IMR-90 (cell line): ENCODE measurements at regions not wholly inside any gene's neighbourhood (a gene's known extent, or its start where the extent isn't known, plus 50 kb on each side); places are given as distances from the start of the nearest gene placed in this dataset.

Source experiments
- ATAC-seq: fragments of 200-7000 bp; cut with Tn5 transposase; 2 replicates; pipeline ENCODE4 v1.9.1; 2020; ENCODE audit warnings: low read depth, mild to moderate bottlenecking, moderate library complexity
- BruUV-seq: library from RNA; stranded (reverse); fragments of 400-500 nt; replicated peaks from 2 replicates; lab custom pipeline; 2021; lab: Mats Ljungman, UMichigan
- CTCF ChIA-PET: fragments of 300-600 bp; formaldehyde crosslinking; extraction: SDS; loops from one replicate; lab custom pipeline; 2021; ENCODE audit warnings: antibody characterized with exemption; lab: Yijun Ruan, JAX
- POLR2A ChIA-PET: fragments of 300-600 bp; sonication (Branson Sonifier 250); formaldehyde crosslinking; loops from one replicate; lab custom pipeline; 2022; ENCODE audit warnings: antibody characterized with exemption; ENCODE audit not compliant: unreplicated experiment; lab: Charles Lee
- DNase-seq: peaks from one replicate; pipeline ENCODE4 v3.0.0; 2013
- H2AFZ ChIP-seq: replicated peaks from 2 replicates; pipeline ENCODE3; 2013; ENCODE audit warnings: low read length, mild to moderate bottlenecking; ENCODE audit not compliant: poor library complexity
- H2AK5ac ChIP-seq: 2 replicates; pipeline ENCODE4 v1.6.1; 2013; ENCODE audit warnings: low read depth, low read length, inconsistent platforms
- H2AK9ac ChIP-seq: replicated peaks from 2 replicates; pipeline ENCODE3; 2013; ENCODE audit warnings: mild to moderate bottlenecking, low read depth, low read length, moderate library complexity; ENCODE audit not compliant: poor library complexity
- H2BK120ac ChIP-seq: 2 replicates; pipeline ENCODE4 v1.6.1; 2013; ENCODE audit warnings: low read depth, low read length, inconsistent platforms
- H2BK15ac ChIP-seq: 3 replicates; pipeline ENCODE4 v1.6.1; 2013; ENCODE audit warnings: low read depth, low read length, inconsistent platforms
- H2BK20ac ChIP-seq: 2 replicates; pipeline ENCODE4 v1.6.1; 2013; ENCODE audit warnings: low read depth, mild to moderate bottlenecking, inconsistent platforms, low read length, moderate library complexity
- H2BK5ac ChIP-seq: 2 replicates; pipeline ENCODE4 v1.6.1; 2013; ENCODE audit warnings: mild to moderate bottlenecking, low read depth, low read length, inconsistent platforms; ENCODE audit not compliant: poor library complexity, severe bottlenecking
- H3K14ac ChIP-seq: replicated peaks from 2 replicates; pipeline ENCODE4 v1.6.1; 2013; ENCODE audit warnings: low read depth, low read length, inconsistent platforms
- H3K18ac ChIP-seq: 2 replicates; pipeline ENCODE4 v1.6.1; 2013; ENCODE audit warnings: low read depth, low read length, control low read depth
- H3K23ac ChIP-seq: 2 replicates; pipeline ENCODE4 v1.6.1; 2013; ENCODE audit warnings: low read depth, low read length, inconsistent platforms
- H3K27ac ChIP-seq: 2 replicates; pipeline ENCODE4 v1.5.1; 2013; ENCODE audit warnings: mild to moderate bottlenecking, control low read depth, low read length; ENCODE audit not compliant: insufficient read depth
- H3K27me3 ChIP-seq: 2 replicates; pipeline ENCODE4 v1.6.1; 2013; ENCODE audit warnings: low read length; ENCODE audit not compliant: control insufficient read depth, insufficient read depth
- H3K36me3 ChIP-seq: 2 replicates; pipeline ENCODE4 v1.6.1; 2013; ENCODE audit warnings: low read length, mixed read lengths; ENCODE audit not compliant: control insufficient read depth, insufficient read depth
- H3K4ac ChIP-seq: 2 replicates; pipeline ENCODE4 v1.6.1; 2013; ENCODE audit warnings: low read depth, low read length, inconsistent platforms
- H3K4me1 ChIP-seq: 2 replicates; pipeline ENCODE4 v1.6.1; 2013; ENCODE audit warnings: low read length, mixed read lengths; ENCODE audit not compliant: control insufficient read depth, insufficient read depth
- H3K4me2 ChIP-seq: 2 replicates; pipeline ENCODE4 v1.6.1; 2013; ENCODE audit warnings: low read depth, mild to moderate bottlenecking, control low read depth, low read length, moderate library complexity
- H3K4me3 ChIP-seq: 2 replicates; pipeline ENCODE4 v1.5.1; 2013; ENCODE audit warnings: low read depth, mild to moderate bottlenecking, control low read depth, low read length, moderate library complexity; ENCODE audit not compliant: insufficient read depth
- H3K56ac ChIP-seq: 2 replicates; pipeline ENCODE4 v1.6.1; 2013; ENCODE audit warnings: low read length, inconsistent platforms; ENCODE audit not compliant: insufficient read depth; ENCODE audit errors: extremely low read depth
- H3K79me1 ChIP-seq, 2 experiments: 2 replicates each; pipeline ENCODE4 v1.6.1; 2013; ENCODE audit warnings: low read length in 2 of 2, inconsistent platforms in 1 of 2, low read depth in 1 of 2
- H3K9ac ChIP-seq: 2 replicates; pipeline ENCODE4 v1.6.1; 2013; ENCODE audit warnings: low read depth, low read length, control low read depth
- H3K9me1 ChIP-seq: 2 replicates; pipeline ENCODE4 v1.6.1; 2013; ENCODE audit warnings: low read length, inconsistent platforms; ENCODE audit not compliant: insufficient read depth
- H3K9me3 ChIP-seq: 2 replicates; pipeline ENCODE4 v1.6.1; 2013; ENCODE audit warnings: low read length; ENCODE audit not compliant: control insufficient read depth, insufficient read depth
- H4K20me1 ChIP-seq: 2 replicates; pipeline ENCODE4 v1.6.1; 2013; ENCODE audit warnings: low read length, inconsistent platforms; ENCODE audit not compliant: insufficient read depth
- H4K5ac ChIP-seq: 2 replicates; pipeline ENCODE4 v1.6.1; 2013; ENCODE audit warnings: mild to moderate bottlenecking, low read depth, low read length, control low read depth
- H4K8ac ChIP-seq, 2 experiments: 2 replicates each; pipeline ENCODE4 v1.6.1; 2013; ENCODE audit warnings: low read depth in 2 of 2, low read length in 2 of 2, control low read depth in 1 of 2, inconsistent platforms in 1 of 2
- H4K91ac ChIP-seq: 2 replicates; pipeline ENCODE4 v1.6.1; 2013; ENCODE audit warnings: low read depth, low read length, inconsistent platforms; ENCODE audit not compliant: insufficient read depth
- BHLHE40 ChIP-seq: fragments of 150-350 bp; IDR thresholded peaks from 2 replicates; pipeline ENCODE4 v1.6.1; 2016; ENCODE audit warnings: mild to moderate bottlenecking, low read depth, low read length
- CEBPB ChIP-seq: IDR thresholded peaks from 2 replicates; pipeline ENCODE4 v1.6.1; 2012; ENCODE audit warnings: low read depth, low read length, improper control_type of control experiment
- CHD1 ChIP-seq: IDR thresholded peaks from 2 replicates; pipeline ENCODE4 v1.6.1; 2012; ENCODE audit warnings: low read depth, low read length, improper control_type of control experiment
- FOS ChIP-seq: fragments of 150-350 bp; IDR thresholded peaks from 2 replicates; pipeline ENCODE4 v1.6.1; 2016; ENCODE audit warnings: low read depth, low read length
- MAFK ChIP-seq: IDR thresholded peaks from 2 replicates; pipeline ENCODE4 v1.6.1; 2012; ENCODE audit warnings: low read depth, low read length, improper control_type of control experiment
- MAZ ChIP-seq: IDR thresholded peaks from 2 replicates; pipeline ENCODE4 v1.6.1; 2012; ENCODE audit warnings: low read depth, mild to moderate bottlenecking, low read length, improper control_type of control experiment, moderate library complexity, borderline replicate concordance
- MXI1 ChIP-seq: IDR thresholded peaks from 2 replicates; pipeline ENCODE4 v1.6.1; 2012; ENCODE audit warnings: low read depth, mild to moderate bottlenecking, low read length, moderate library complexity, borderline replicate concordance
- NFE2L2 ChIP-seq: fragments of 150-350 bp; IDR thresholded peaks from 2 replicates; pipeline ENCODE4 v1.6.1; 2016; ENCODE audit warnings: low read depth, mild to moderate bottlenecking, low read length
- POLR2A ChIP-seq: IDR thresholded peaks from 2 replicates; pipeline ENCODE4 v1.6.1; 2012; ENCODE audit warnings: mild to moderate bottlenecking, low read depth, low read length
- RAD21 ChIP-seq: IDR thresholded peaks from 2 replicates; pipeline ENCODE4 v1.6.1; 2012; ENCODE audit warnings: low read length, improper control_type of control experiment
- RCOR1 ChIP-seq: IDR thresholded peaks from 2 replicates; pipeline ENCODE4 v1.6.1; 2012; ENCODE audit warnings: mild to moderate bottlenecking, low read length, improper control_type of control experiment; ENCODE audit not compliant: insufficient replicate concordance
- RFX5 ChIP-seq: IDR thresholded peaks from 2 replicates; pipeline ENCODE4 v1.8.0; 2012; ENCODE audit warnings: low read depth, mild to moderate bottlenecking, low read length, moderate library complexity
- SMC3 ChIP-seq: fragments of 150-350 bp; IDR thresholded peaks from 2 replicates; pipeline ENCODE4 v1.6.1; 2016; ENCODE audit warnings: low read depth, mild to moderate bottlenecking, antibody characterized with exemption, low read length, moderate library complexity
- WGBS, 2 experiments: methylation state at CpG; one replicate each; pipeline versions ENCODE4 v1.1.5 to v1.1.7; 2013; ENCODE audit warnings: missing lambda C conversion rate in 2 of 2; ENCODE audit not compliant: insufficient read length in 1 of 2; ENCODE audit errors: extremely low coverage in 2 of 2; 5-methylcytosine and 5-hydroxymethylcytosine counted together
- dilution Hi-C: fragments of 300-500 bp; cut with HindIII; formaldehyde crosslinking; loops from one replicate; pipeline ENCODE4 v1.14.3; 2018; ENCODE audit warnings: low sequenced_read_pairs; ENCODE audit not compliant: unreplicated experiment
- in situ Hi-C: fragments of 300-500 bp; cut with MboI; formaldehyde crosslinking; loops from 3 replicates; pipeline ENCODE4 v1.14.3; 2019; ENCODE audit warnings: low sequenced_read_pairs, inconsistent platforms, mixed read lengths
- intact Hi-C: fragments of 100-400 bp; cut with micrococcal nuclease; formaldehyde crosslinking; loops from 2 replicates; pipeline ENCODE4 v1.10.0; 2022
- TF ChIP-seq, protein P1 (sequence below): fragments of 150-350 bp; IDR thresholded peaks from 2 replicates; pipeline ENCODE4 v1.6.1; 2016; ENCODE audit warnings: low read depth, mild to moderate bottlenecking, low read length, moderate library complexity, borderline replicate concordance
- TF ChIP-seq, protein P2 (sequence below): fragments of 150-350 bp; IDR thresholded peaks from 2 replicates; pipeline ENCODE4 v1.6.1; 2017; ENCODE audit warnings: mild to moderate bottlenecking, antibody characterized with exemption, low read length, low read depth
- TF ChIP-seq, protein P3 (sequence below): conservative IDR thresholded peaks from 2 replicates; pipeline ENCODE4 v1.5.1; 2012; ENCODE audit warnings: mild to moderate bottlenecking, low read depth, low read length, improper control_type of control experiment

DNA sequence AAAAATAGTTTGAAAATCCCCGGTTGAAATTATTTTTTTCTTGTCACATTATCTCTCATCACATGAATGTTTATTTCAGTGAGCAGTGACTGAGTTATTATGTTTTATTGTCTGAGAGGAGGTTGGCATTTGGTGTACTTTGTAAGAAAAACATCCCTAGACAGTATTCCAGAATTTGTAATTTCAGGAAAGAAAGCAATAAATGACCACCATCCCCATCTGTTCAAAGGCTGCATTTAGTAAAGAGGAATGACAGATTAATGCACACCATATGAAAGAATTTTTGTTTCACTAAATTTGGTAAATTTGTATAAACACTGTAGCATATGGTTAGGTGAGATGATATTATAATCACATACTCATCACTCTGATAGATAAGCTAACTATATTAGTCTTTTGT is 57.1 kb upstream of the FUT9 start:
- no peak overlapping the region for H2BK20ac ChIP-seq
- dilution Hi-C loops (no loop called here), intact Hi-C loops (no loop called here)

More for the DNA sequence above, 57.1 kb upstream of the FUT9 start:
- H3K4me2 ChIP-seq = no peak overlapping the region
- H3K4me1 ChIP-seq = no peaks in the 10 kb centered on the region
- no peaks in the 10 kb centered on the region for H3K27me3 ChIP-seq
- no peak overlapping the region for H3K18ac ChIP-seq
- H2AFZ ChIP-seq = no peak overlapping the region
- ATAC-seq (no peak), DNase-seq (no peak)
- in situ Hi-C loops = no loop called here
- no peak overlapping the region for H2BK120ac ChIP-seq
- no peak overlapping the region for H4K91ac ChIP-seq
- no peak overlapping the region for H4K8ac ChIP-seq
- POLR2A ChIA-PET = no interaction called here
- BruUV-seq = no TSS peak
- H3K9ac ChIP-seq = no peak overlapping the region
- no peak overlapping the region for H4K5ac ChIP-seq
- no peak overlapping the region for H3K14ac ChIP-seq
- no peak overlapping the region for H3K4me3 ChIP-seq
- no peak overlapping the region for H2AK5ac ChIP-seq
- H2BK15ac ChIP-seq = no peak overlapping the region
- no peak overlapping the region for H3K56ac ChIP-seq
- no peaks in the 10 kb centered on the region for H3K79me1 ChIP-seq
- no peaks in the 10 kb centered on the region for H3K9me1 ChIP-seq
- H3K9me3 ChIP-seq = peaks cover 4% of the 10 kb centered on the region; the same call in 1 of the 2 replicates
- no peak overlapping the region for H3K27ac ChIP-seq
- CTCF ChIA-PET = no interaction called here
- no peak overlapping the region for H2BK5ac ChIP-seq
- no peak overlapping the region for H3K23ac ChIP-seq
- no peak overlapping the region for H2AK9ac ChIP-seq
- no peaks in the 10 kb centered on the region for H3K36me3 ChIP-seq
- H4K20me1 ChIP-seq = no peaks in the 10 kb centered on the region
- TF ChIP-seq MAZ (no peak), BHLHE40 (no peak), NFE2L2 (no peak), MAFK (no peak), RFX5 (no peak), RAD21 (no peak), SMC3 (no peak), RCOR1 (no peak), POLR2A (no peak), MXI1 (no peak), CHD1 (no peak), CEBPB (no peak), FOS (no peak)
- TF ChIP-seq, protein P1, sequence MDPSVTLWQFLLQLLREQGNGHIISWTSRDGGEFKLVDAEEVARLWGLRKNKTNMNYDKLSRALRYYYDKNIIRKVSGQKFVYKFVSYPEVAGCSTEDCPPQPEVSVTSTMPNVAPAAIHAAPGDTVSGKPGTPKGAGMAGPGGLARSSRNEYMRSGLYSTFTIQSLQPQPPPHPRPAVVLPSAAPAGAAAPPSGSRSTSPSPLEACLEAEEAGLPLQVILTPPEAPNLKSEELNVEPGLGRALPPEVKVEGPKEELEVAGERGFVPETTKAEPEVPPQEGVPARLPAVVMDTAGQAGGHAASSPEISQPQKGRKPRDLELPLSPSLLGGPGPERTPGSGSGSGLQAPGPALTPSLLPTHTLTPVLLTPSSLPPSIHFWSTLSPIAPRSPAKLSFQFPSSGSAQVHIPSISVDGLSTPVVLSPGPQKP = no peak
- TF ChIP-seq, protein P2, sequence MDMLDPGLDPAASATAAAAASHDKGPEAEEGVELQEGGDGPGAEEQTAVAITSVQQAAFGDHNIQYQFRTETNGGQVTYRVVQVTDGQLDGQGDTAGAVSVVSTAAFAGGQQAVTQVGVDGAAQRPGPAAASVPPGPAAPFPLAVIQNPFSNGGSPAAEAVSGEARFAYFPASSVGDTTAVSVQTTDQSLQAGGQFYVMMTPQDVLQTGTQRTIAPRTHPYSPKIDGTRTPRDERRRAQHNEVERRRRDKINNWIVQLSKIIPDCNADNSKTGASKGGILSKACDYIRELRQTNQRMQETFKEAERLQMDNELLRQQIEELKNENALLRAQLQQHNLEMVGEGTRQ = no peak
- TF ChIP-seq, protein P3, sequence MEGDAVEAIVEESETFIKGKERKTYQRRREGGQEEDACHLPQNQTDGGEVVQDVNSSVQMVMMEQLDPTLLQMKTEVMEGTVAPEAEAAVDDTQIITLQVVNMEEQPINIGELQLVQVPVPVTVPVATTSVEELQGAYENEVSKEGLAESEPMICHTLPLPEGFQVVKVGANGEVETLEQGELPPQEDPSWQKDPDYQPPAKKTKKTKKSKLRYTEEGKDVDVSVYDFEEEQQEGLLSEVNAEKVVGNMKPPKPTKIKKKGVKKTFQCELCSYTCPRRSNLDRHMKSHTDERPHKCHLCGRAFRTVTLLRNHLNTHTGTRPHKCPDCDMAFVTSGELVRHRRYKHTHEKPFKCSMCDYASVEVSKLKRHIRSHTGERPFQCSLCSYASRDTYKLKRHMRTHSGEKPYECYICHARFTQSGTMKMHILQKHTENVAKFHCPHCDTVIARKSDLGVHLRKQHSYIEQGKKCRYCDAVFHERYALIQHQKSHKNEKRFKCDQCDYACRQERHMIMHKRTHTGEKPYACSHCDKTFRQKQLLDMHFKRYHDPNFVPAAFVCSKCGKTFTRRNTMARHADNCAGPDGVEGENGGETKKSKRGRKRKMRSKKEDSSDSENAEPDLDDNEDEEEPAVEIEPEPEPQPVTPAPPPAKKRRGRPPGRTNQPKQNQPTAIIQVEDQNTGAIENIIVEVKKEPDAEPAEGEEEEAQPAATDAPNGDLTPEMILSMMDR = no peak
- no peak overlapping the region for H3K4ac ChIP-seq
- no CpG with 5 or more reads among the region's 1 CpG for whole genome bisulfite sequencing, 2 experiments
